H9 (cell line): ENCODE measurements at regions not wholly inside any gene's neighbourhood (a gene's known extent, or its start where the extent isn't known, plus 50 kb on each side); places are given as distances from the start of the nearest gene placed in this dataset.

ENCODE experiments used
- DNase-seq: peaks from one replicate; pipeline ENCODE4 v3.0.0-alpha.2; 2017
- H2AFZ ChIP-seq: one replicate; pipeline ENCODE4 v1.6.1; 2013; ENCODE audit warnings: mild to moderate bottlenecking, low read length, control low read depth, moderate library complexity
- H2AK5ac ChIP-seq: 2 replicates; pipeline ENCODE4 v1.6.1; 2013; ENCODE audit warnings: low read length, control low read depth, mixed read lengths; ENCODE audit not compliant: insufficient read length
- H2BK120ac ChIP-seq: one replicate; pipeline ENCODE4 v1.6.1; 2013; ENCODE audit warnings: low read depth, mild to moderate bottlenecking, low read length, control low read depth, inconsistent platforms; ENCODE audit not compliant: poor library complexity, severe bottlenecking
- H2BK12ac ChIP-seq: 2 replicates; pipeline ENCODE4 v1.6.1; 2013; ENCODE audit warnings: low read length, control low read depth, mixed read lengths, low read depth; ENCODE audit not compliant: insufficient read length
- H2BK15ac ChIP-seq: 2 replicates; pipeline ENCODE4 v1.6.1; 2013; ENCODE audit warnings: low read depth, low read length, control low read depth
- H2BK20ac ChIP-seq: one replicate; pipeline ENCODE4 v1.6.1; 2013; ENCODE audit warnings: low read depth, mild to moderate bottlenecking, low read length, control low read depth, inconsistent platforms; ENCODE audit not compliant: poor library complexity, severe bottlenecking
- H2BK5ac ChIP-seq: 2 replicates; pipeline ENCODE4 v1.6.1; 2013; ENCODE audit warnings: low read length, control low read depth, mixed read lengths; ENCODE audit not compliant: insufficient read length
- H3K14ac ChIP-seq: 2 replicates; pipeline ENCODE4 v1.6.1; 2013; ENCODE audit warnings: low read length, control low read depth; ENCODE audit not compliant: insufficient read depth
- H3K18ac ChIP-seq: 2 replicates; pipeline ENCODE4 v1.6.1; 2013; ENCODE audit warnings: low read depth, mild to moderate bottlenecking, mixed read lengths, low read length, control low read depth; ENCODE audit not compliant: insufficient read length
- H3K23ac ChIP-seq: 2 replicates; pipeline ENCODE4 v1.6.1; 2013; ENCODE audit warnings: low read length, control low read depth, mixed read lengths, low read depth; ENCODE audit not compliant: insufficient read length
- H3K23me2 ChIP-seq: 2 replicates; pipeline ENCODE4 v1.6.1; 2013; ENCODE audit warnings: low read depth, mild to moderate bottlenecking, mixed read lengths, low read length, control low read depth; ENCODE audit not compliant: insufficient read length, poor library complexity, severe bottlenecking
- H3K27ac ChIP-seq: 2 replicates; pipeline ENCODE4 v1.5.1; 2013; ENCODE audit warnings: low read length, control low read depth, mixed read lengths, low read depth; ENCODE audit not compliant: insufficient read length
- H3K27me3 ChIP-seq: 2 replicates; pipeline ENCODE4 v1.6.1; 2013; ENCODE audit warnings: low read length, control low read depth, inconsistent platforms; ENCODE audit not compliant: insufficient read depth
- H3K4ac ChIP-seq: 2 replicates; pipeline ENCODE4 v1.6.1; 2013; ENCODE audit warnings: low read depth, mild to moderate bottlenecking, control low read depth, inconsistent platforms, low read length, moderate library complexity
- H3K4me1 ChIP-seq: 2 replicates; pipeline ENCODE4 v1.6.1; 2013; ENCODE audit warnings: low read length, control low read depth, inconsistent platforms; ENCODE audit not compliant: insufficient read depth
- H3K4me2 ChIP-seq: 2 replicates; pipeline ENCODE4 v1.6.1; 2013; ENCODE audit warnings: low read length, control low read depth, mixed read lengths; ENCODE audit not compliant: insufficient read length, insufficient read depth
- H3K56ac ChIP-seq: 2 replicates; pipeline ENCODE4 v1.6.1; 2013; ENCODE audit warnings: low read depth, mild to moderate bottlenecking, mixed read lengths, low read length, control low read depth; ENCODE audit not compliant: insufficient read length
- H3K79me1 ChIP-seq: 2 replicates; pipeline ENCODE4 v1.6.1; 2013; ENCODE audit warnings: low read depth, mild to moderate bottlenecking, moderate library complexity, low read length, control low read depth, inconsistent platforms; ENCODE audit not compliant: insufficient read depth, poor library complexity, severe bottlenecking
- H3K79me2 ChIP-seq: 2 replicates; pipeline ENCODE4 v1.6.1; 2013; ENCODE audit warnings: low read length, control low read depth, inconsistent platforms; ENCODE audit not compliant: insufficient read depth
- H3K9ac ChIP-seq: 2 replicates; pipeline ENCODE4 v1.6.1; 2013; ENCODE audit warnings: low read length, control low read depth, mixed read lengths; ENCODE audit not compliant: insufficient read length; ENCODE audit errors: extremely low read depth
- H3K9me3 ChIP-seq: one replicate; pipeline ENCODE4 v1.6.1; 2013; ENCODE audit warnings: low read depth, low read length, inconsistent platforms; ENCODE audit not compliant: control insufficient read depth
- H3T11ph ChIP-seq: one replicate; pipeline ENCODE4 v1.6.1; 2013; ENCODE audit warnings: mild to moderate bottlenecking, low read length, control low read depth, inconsistent platforms
- H4K20me1 ChIP-seq: one replicate; pipeline ENCODE4 v1.6.1; 2013; ENCODE audit not compliant: control insufficient read depth, insufficient read length, insufficient read depth
- H4K5ac ChIP-seq: 2 replicates; pipeline ENCODE4 v1.6.1; 2013; ENCODE audit warnings: low read depth, mild to moderate bottlenecking, mixed read lengths, low read length, control low read depth; ENCODE audit not compliant: insufficient read length
- H4K8ac ChIP-seq: replicated peaks from 2 replicates; pipeline ENCODE4 v1.6.1; 2013; ENCODE audit warnings: low read length, control low read depth, mixed read lengths, low read depth; ENCODE audit not compliant: insufficient read length
- H4K91ac ChIP-seq: 2 replicates; pipeline ENCODE4 v1.6.1; 2013; ENCODE audit warnings: low read depth, mild to moderate bottlenecking, moderate library complexity, mixed read lengths, low read length, control low read depth; ENCODE audit not compliant: insufficient read length
- H3K27ac Mint-ChIP-seq, 3 experiments: 2 replicates in 2 of 3; 3 replicates in 1 of 3; pipeline ENCODE4 v1.8.0; 2020 to 2021; ENCODE audit warnings: mixed read lengths in 3 of 3, mild to moderate bottlenecking in 1 of 3, moderate library complexity in 1 of 3
- H3K27me3 Mint-ChIP-seq: 2 replicates; pipeline ENCODE4 v1.8.0; 2021; ENCODE audit warnings: low read depth, mild to moderate bottlenecking, moderate library complexity, mixed read lengths
- H3K36me3 Mint-ChIP-seq, 3 experiments: 2 replicates in 2 of 3; 3 replicates in 1 of 3; pipeline ENCODE4 v1.8.0; 2020 to 2021; ENCODE audit warnings: low read depth in 3 of 3, mixed read lengths in 3 of 3; ENCODE audit not compliant: insufficient read depth in 1 of 3
- H3K4me1 Mint-ChIP-seq, 2 experiments: 2 replicates each; pipeline ENCODE4 v1.8.0; 2020; ENCODE audit warnings: mixed read lengths in 2 of 2
- H3K4me3 Mint-ChIP-seq, 2 experiments: 2 replicates in 1 of 2; 3 replicates in 1 of 2; pipeline ENCODE4 v1.8.0; 2020 to 2021; ENCODE audit warnings: mild to moderate bottlenecking in 2 of 2, mixed read lengths in 2 of 2, moderate library complexity in 1 of 2
- H3K9me3 Mint-ChIP-seq, 2 experiments: 2 replicates in 1 of 2; 3 replicates in 1 of 2; pipeline ENCODE4 v1.8.0; 2020; ENCODE audit warnings: mild to moderate bottlenecking in 2 of 2, mixed read lengths in 2 of 2, moderate library complexity in 1 of 2
- WGBS: extraction: QIAGEN DNeasy Blood & Tissue Kit; methylation state at CpG from one replicate; pipeline ENCODE4 v1.1.7; 2013; ENCODE audit warnings: missing lambda C conversion rate, low lambda C conversion rate, mixed read lengths; ENCODE audit not compliant: insufficient read length; ENCODE audit errors: extremely low coverage; 5-methylcytosine and 5-hydroxymethylcytosine counted together
- TF ChIP-seq, protein P1 (sequence below): fragments of 200-600 bp; sonication (generic); conservative IDR thresholded peaks from 3 replicates; pipeline ENCODE4 v1.8.0; 2021; ENCODE audit warnings: antibody characterized with exemption, mild to moderate bottlenecking

DNA sequence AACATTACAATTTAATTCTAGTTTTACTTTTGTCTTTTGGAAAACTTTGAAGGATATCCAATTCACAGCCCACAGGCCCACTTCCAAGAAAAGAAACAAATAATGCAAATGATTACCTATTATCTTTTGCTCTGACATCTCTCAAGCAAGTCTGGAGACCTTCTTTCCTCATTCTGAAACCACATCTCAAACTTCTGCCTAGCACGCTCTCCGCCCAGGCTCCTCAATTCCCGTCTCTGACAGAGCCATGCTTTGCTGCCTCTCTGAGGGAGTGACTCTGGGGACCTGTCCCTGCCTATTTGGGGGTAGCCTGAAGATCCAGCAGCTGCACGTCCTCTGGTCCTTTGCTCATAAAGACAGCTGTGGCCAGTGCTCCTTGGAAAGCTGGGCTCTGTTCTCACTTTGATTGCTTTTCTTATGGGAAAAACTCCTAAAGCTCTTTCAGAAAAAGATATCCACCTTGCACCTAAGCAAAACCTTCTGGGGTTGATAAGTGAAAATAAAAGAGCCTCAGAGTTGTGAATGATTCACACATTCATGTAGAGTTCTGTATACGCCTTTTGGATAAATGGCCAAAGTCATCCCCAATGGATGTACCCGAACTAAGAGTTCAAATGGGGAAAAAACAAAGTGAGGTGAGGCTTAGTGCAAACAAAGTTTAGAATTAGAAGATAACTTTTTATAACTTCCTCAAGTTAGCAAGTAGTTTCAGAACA lies 72.4 kb upstream of the TNIP3 start:
- H3K4me1 Mint-ChIP-seq = peaks cover 0 to 5% of the 10 kb centered on the region in 2 experiments; a peak in 2 of 4 replicates
- no peaks in the 10 kb centered on the region for H4K20me1 ChIP-seq
- no peak overlapping the region for H3T11ph ChIP-seq
- H3K56ac ChIP-seq = no peak overlapping the region
- H2BK15ac ChIP-seq = no peak overlapping the region
- H3K4me2 ChIP-seq = no peak overlapping the region
- no peak overlapping the region for H2BK5ac ChIP-seq
- H2BK120ac ChIP-seq = no peak overlapping the region
- no peak overlapping the region for H3K4ac ChIP-seq
- no peak overlapping the region for H2AK5ac ChIP-seq
- H3K9ac ChIP-seq = no peak overlapping the region
- WGBS = no CpG with 5 or more reads among the region's 6 CpGs
- H3K18ac ChIP-seq = no peak overlapping the region
- H3K27ac Mint-ChIP-seq = no peak overlapping the region
- no peaks in the 10 kb centered on the region for H3K27me3 ChIP-seq
- no peak overlapping the region for H4K8ac ChIP-seq
- no peak overlapping the region for H3K23ac ChIP-seq
- H3K9me3 Mint-ChIP-seq = peaks cover 4 to 5% of the 10 kb centered on the region in 2 experiments
- no peaks in the 10 kb centered on the region; the same call in 1 of the 2 replicates for H3K27me3 Mint-ChIP-seq
- no peaks in the 10 kb centered on the region for H3K4me1 ChIP-seq
- H2BK12ac ChIP-seq = no peak overlapping the region
- no peaks in the 10 kb centered on the region for H3K9me3 ChIP-seq
- no peaks in the 10 kb centered on the region for H3K79me1 ChIP-seq
- no peaks in the 10 kb centered on the region for H3K79me2 ChIP-seq
- H2BK20ac ChIP-seq = no peak overlapping the region
- H3K23me2 ChIP-seq = no peaks in the 10 kb centered on the region
- no peak overlapping the region for H4K5ac ChIP-seq
- no peak overlapping the region for H4K91ac ChIP-seq
- no peak overlapping the region for H3K14ac ChIP-seq
- TF ChIP-seq, protein P1, sequence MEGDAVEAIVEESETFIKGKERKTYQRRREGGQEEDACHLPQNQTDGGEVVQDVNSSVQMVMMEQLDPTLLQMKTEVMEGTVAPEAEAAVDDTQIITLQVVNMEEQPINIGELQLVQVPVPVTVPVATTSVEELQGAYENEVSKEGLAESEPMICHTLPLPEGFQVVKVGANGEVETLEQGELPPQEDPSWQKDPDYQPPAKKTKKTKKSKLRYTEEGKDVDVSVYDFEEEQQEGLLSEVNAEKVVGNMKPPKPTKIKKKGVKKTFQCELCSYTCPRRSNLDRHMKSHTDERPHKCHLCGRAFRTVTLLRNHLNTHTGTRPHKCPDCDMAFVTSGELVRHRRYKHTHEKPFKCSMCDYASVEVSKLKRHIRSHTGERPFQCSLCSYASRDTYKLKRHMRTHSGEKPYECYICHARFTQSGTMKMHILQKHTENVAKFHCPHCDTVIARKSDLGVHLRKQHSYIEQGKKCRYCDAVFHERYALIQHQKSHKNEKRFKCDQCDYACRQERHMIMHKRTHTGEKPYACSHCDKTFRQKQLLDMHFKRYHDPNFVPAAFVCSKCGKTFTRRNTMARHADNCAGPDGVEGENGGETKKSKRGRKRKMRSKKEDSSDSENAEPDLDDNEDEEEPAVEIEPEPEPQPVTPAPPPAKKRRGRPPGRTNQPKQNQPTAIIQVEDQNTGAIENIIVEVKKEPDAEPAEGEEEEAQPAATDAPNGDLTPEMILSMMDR = no peak
- no peak overlapping the region for H2AFZ ChIP-seq
- H3K27ac ChIP-seq = no peak overlapping the region
- no peak overlapping the region for H3K4me3 Mint-ChIP-seq
- peaks cover 0 to 3% (median 2%) of the 10 kb centered on the region in 3 experiments; a peak in 4 of 7 replicates for H3K36me3 Mint-ChIP-seq
- no peak for DNase-seq
